ENCODE measurements at regions not wholly inside any gene's neighbourhood (a gene's known extent, or its start where the extent isn't known, plus 50 kb on each side); places are given as distances from the start of the nearest gene placed in this dataset.

GRCh38 chr10:64416011-64416410 lies 894.8 kb downstream of the REEP3 start:
- ChIA-PET POLR2A (no interaction called here), CTCF (ENCODE audit: low intra/inter-chr PET ratio, low total read pairs) (no interaction called here)
- Histone ChIP-seq H2AFZ (ENCODE audit: low read length) (no peak overlapping the region), H3K9ac (ENCODE audit: insufficient read depth, low read depth, low read length) (no peak overlapping the region), H3K36me3 (replicated peaks in 1 of 2; ENCODE audit: control insufficient read depth in 1 of 2, insufficient read depth in 2 of 2, low read length in 2 of 2) (no peaks in the 10 kb centered on the region), H3K79me2 (ENCODE audit: insufficient read depth, low read length) (no peaks in the 10 kb centered on the region), H3K4me1 (ENCODE audit: insufficient read depth, low read length) (no peaks in the 10 kb centered on the region), H3K9me3 (ENCODE audit: low read length) (no peaks in the 10 kb centered on the region), H3K4me2 (ENCODE audit: low read depth, low read length) (no peak overlapping the region), H3K4me3 (replicated peaks in 1 of 3; ENCODE audit: insufficient read depth in 1 of 3, low read depth in 2 of 3, low read length in 3 of 3) (no peak overlapping the region), H4K20me1 (ENCODE audit: insufficient read depth, low read length) (no peaks in the 10 kb centered on the region), H3K27me3 (ENCODE audit: control insufficient read depth in 1 of 2, insufficient read depth in 2 of 2, low read length in 2 of 2) (no peaks in the 10 kb centered on the region), H3K27ac (ENCODE audit: extremely low read length, insufficient read depth, low read length) (no peak overlapping the region)
- intact Hi-C loops (cut with micrococcal nuclease; ENCODE audit: unreplicated experiment), result no loop called here
- no peak for ATAC-seq
- no TSS peak for BruUV-seq (replicated peaks)
- in situ Hi-C loops (cut with HindIII; ENCODE audit: extremely low pct_ligation_motif_present, low pct_unique_long_range_greater_than_20kb), result no loop called here
- no peak for TF ChIP-seq KLF12 (CRISPR knock-in tag; IDR thresholded peaks at IDR 0.05; ENCODE audit: borderline replicate concordance)
- TF ChIP-seq HOXA3 (CRISPR knock-in tag; IDR thresholded peaks at IDR 0.05), result no peak
- no peak for TF ChIP-seq SMARCE1 (IDR thresholded peaks at IDR 0.05; ENCODE audit: borderline replicate concordance)
- no peak for TF ChIP-seq AHDC1 (CRISPR knock-in tag; IDR thresholded peaks at IDR 0.05; ENCODE audit: borderline replicate concordance)
- no peak for TF ChIP-seq NCOR1 (IDR thresholded peaks at IDR 0.05; ENCODE audit: borderline replicate concordance, low read length)
- no peak for TF ChIP-seq ZNF839 (CRISPR knock-in tag; IDR thresholded peaks at IDR 0.05; ENCODE audit: borderline replicate concordance)
- TF ChIP-seq TCF7L2 (IDR thresholded peaks at IDR 0.05; ENCODE audit: low read depth, low read length), result no peak
- no peak for TF ChIP-seq ZBTB43 (CRISPR knock-in tag; conservative IDR thresholded peaks at IDR 0.05)
- TF ChIP-seq SAP130 (CRISPR knock-in tag; IDR thresholded peaks at IDR 0.05; ENCODE audit: low read depth), result no peak
- no peak for TF ChIP-seq ZNF343 (CRISPR knock-in tag; IDR thresholded peaks at IDR 0.05)
- no peak for TF ChIP-seq POLR2AphosphoS2 (IDR thresholded peaks at IDR 0.05; ENCODE audit: low read depth, low read length)
- no peak for TF ChIP-seq FOXJ3 (CRISPR knock-in tag; IDR thresholded peaks at IDR 0.05; ENCODE audit: borderline replicate concordance)
- TF ChIP-seq ZSCAN9 (CRISPR knock-in tag; IDR thresholded peaks at IDR 0.05; ENCODE audit: borderline replicate concordance), result no peak
- no peak for DNase-seq (ENCODE audit: low spot score)
- FAIRE-seq, result no peak
- 3% methylated on average over 1 of the region's 1 CpG for WGBS (ENCODE audit: low lambda C conversion rate)

Data from HepG2 (cell line).